ENCODE measurements at regions not wholly inside any gene's neighbourhood (a gene's known extent, or its start where the extent isn't known, plus 50 kb on each side); places are given as distances from the start of the nearest gene placed in this dataset.
A peak's percentile ranks its signal among the peaks of the same experiment; 100 is the strongest.
"Not testable (repeated sequence)": the region's sequence is repeated elsewhere in the genome, so short reads cannot be mapped to it uniquely, and the experiment has no call there.

GRCh38 chr6:141815039-141815438 is 317.7 kb upstream of the GJE1 start:
- H3K27ac ChIP-seq (ENCODE audit: low read depth, low read length); H3K4me3 ChIP-seq (ENCODE audit: low read depth, low read length); H3K36me3 ChIP-seq (ENCODE audit: control insufficient read depth, insufficient read depth, low read length); H3K9me3 ChIP-seq (ENCODE audit: control insufficient read depth, insufficient read depth, low read length); H3K4me1 ChIP-seq (ENCODE audit: control insufficient read depth, insufficient read depth, low read length); H3K27me3 ChIP-seq (ENCODE audit: control insufficient read depth, insufficient read depth, low read length); DNase-seq (ENCODE audit: low read depth in 4 of 6, low spot score in 6 of 6): not testable (repeated sequence)
- 96% methylated on average over 14 of the region's 16 CpGs for WGBS (ENCODE audit: insufficient coverage)

- H3K9me3 ChIP-seq (ENCODE audit: control insufficient read depth, insufficient read depth, low read length): no peaks in the 10 kb centered on the region
- 100% methylated on average over 2 of the region's 2 CpGs for WGBS (ENCODE audit: insufficient coverage)
- H3K4me1 ChIP-seq (ENCODE audit: control insufficient read depth, insufficient read depth, low read length): no peaks in the 10 kb centered on the region
- H3K4me3 ChIP-seq (ENCODE audit: low read depth, low read length): no peak overlapping the region
- DNase-seq (ENCODE audit: low read depth in 4 of 6, low spot score in 6 of 6): no peak
- no peaks in the 10 kb centered on the region for H3K36me3 ChIP-seq (ENCODE audit: control insufficient read depth, insufficient read depth, low read length)
- no peak overlapping the region for H3K27ac ChIP-seq (ENCODE audit: low read depth, low read length)
- no peaks in the 10 kb centered on the region for H3K27me3 ChIP-seq (ENCODE audit: control insufficient read depth, insufficient read depth, low read length)
These were observed 322.8 kb upstream of the GJE1 start for GRCh38 chr6:141809901-141810300.

GRCh38 chr6:141808662-141809061 is 324.1 kb upstream of the GJE1 start:
- WGBS (ENCODE audit: insufficient coverage): no CpG with 5 or more reads among the region's 1 CpG
- Histone ChIP-seq H3K27me3 (ENCODE audit: control insufficient read depth, insufficient read depth, low read length) (no peaks in the 10 kb centered on the region), H3K36me3 (ENCODE audit: control insufficient read depth, insufficient read depth, low read length) (no peaks in the 10 kb centered on the region), H3K4me3 (ENCODE audit: low read depth, low read length) (no peak overlapping the region), H3K27ac (ENCODE audit: low read depth, low read length) (no peak overlapping the region), H3K9me3 (ENCODE audit: control insufficient read depth, insufficient read depth, low read length) (no peaks in the 10 kb centered on the region), H3K4me1 (ENCODE audit: control insufficient read depth, insufficient read depth, low read length) (no peaks in the 10 kb centered on the region)
- no peak for DNase-seq (ENCODE audit: low read depth in 4 of 6, low spot score in 6 of 6)

DNA sequence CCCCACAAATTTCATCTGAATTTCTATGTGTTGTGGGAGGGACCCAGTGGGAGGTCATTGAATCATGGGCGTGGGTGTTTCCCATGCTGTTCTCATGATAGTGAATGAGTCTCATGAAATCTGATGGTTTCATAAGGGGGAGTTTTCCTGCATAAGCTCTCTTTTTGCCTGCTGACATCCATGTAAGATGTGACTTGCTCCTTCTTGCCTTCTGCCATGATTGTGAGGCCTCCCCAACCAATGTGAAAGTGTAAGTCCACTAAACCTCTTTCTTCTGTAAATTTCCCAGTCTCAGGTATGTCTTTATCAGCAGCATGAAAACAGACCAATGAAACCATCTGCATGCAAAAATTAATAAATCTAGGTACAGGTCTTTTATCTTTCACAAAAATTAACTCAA is 331.8 kb upstream of the GJE1 start:
- not testable (repeated sequence) for H3K4me3 ChIP-seq (ENCODE audit: low read depth, low read length); DNase-seq (ENCODE audit: low read depth in 4 of 6, low spot score in 6 of 6); H3K27ac ChIP-seq (ENCODE audit: low read depth, low read length); H3K9me3 ChIP-seq (ENCODE audit: control insufficient read depth, insufficient read depth, low read length); H3K27me3 ChIP-seq (ENCODE audit: control insufficient read depth, insufficient read depth, low read length); H3K4me1 ChIP-seq (ENCODE audit: control insufficient read depth, insufficient read depth, low read length); H3K36me3 ChIP-seq (ENCODE audit: control insufficient read depth, insufficient read depth, low read length)
- 100% methylated on average over 1 of the region's 1 CpG for WGBS (ENCODE audit: insufficient coverage)

- WGBS (ENCODE audit: insufficient coverage): no CpG with 5 or more reads among the region's 1 CpG
- no peak for DNase-seq (ENCODE audit: low read depth in 4 of 6, low spot score in 6 of 6)
- H3K9me3 ChIP-seq (ENCODE audit: control insufficient read depth, insufficient read depth, low read length): no peaks in the 10 kb centered on the region
- no peaks in the 10 kb centered on the region for H3K4me1 ChIP-seq (ENCODE audit: control insufficient read depth, insufficient read depth, low read length)
- H3K4me3 ChIP-seq (ENCODE audit: low read depth, low read length): no peak overlapping the region
- H3K36me3 ChIP-seq (ENCODE audit: control insufficient read depth, insufficient read depth, low read length): no peaks in the 10 kb centered on the region
- no peaks in the 10 kb centered on the region for H3K27me3 ChIP-seq (ENCODE audit: control insufficient read depth, insufficient read depth, low read length)
- no peak overlapping the region for H3K27ac ChIP-seq (ENCODE audit: low read depth, low read length)
These were observed 341.8 kb upstream of the GJE1 start for GRCh38 chr6:141790921-141791320.

DNA sequence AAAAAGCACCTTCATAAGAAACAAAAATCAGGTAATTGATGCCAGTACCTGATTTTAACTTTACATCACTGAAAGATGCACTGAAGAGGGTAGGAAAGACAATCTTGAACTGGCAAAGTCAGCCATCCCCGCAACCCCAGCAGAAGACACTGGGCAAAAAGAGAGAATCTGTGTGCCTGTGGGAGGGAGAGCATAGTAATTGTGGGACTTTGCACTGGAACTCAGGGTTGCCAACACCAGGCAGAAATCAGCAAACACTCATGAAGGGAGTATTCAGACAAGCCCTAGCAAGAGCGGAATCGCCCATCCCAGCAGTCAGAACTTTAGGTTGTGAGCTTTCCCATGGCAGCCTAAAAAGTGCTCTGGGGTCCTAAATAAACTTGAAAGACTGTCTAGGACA is 344.6 kb upstream of the GJE1 start:
- Histone ChIP-seq H3K27me3 (ENCODE audit: control insufficient read depth, insufficient read depth, low read length) (no peaks in the 10 kb centered on the region), H3K4me3 (ENCODE audit: low read depth, low read length) (no peak overlapping the region), H3K36me3 (ENCODE audit: control insufficient read depth, insufficient read depth, low read length) (no peaks in the 10 kb centered on the region), H3K4me1 (ENCODE audit: control insufficient read depth, insufficient read depth, low read length) (no peaks in the 10 kb centered on the region), H3K9me3 (ENCODE audit: control insufficient read depth, insufficient read depth, low read length) (no peaks in the 10 kb centered on the region), H3K27ac (ENCODE audit: low read depth, low read length) (no peak overlapping the region)
- WGBS (ENCODE audit: insufficient coverage): 97% methylated on average over 3 of the region's 3 CpGs
- DNase-seq (ENCODE audit: low read depth in 4 of 6, low spot score in 6 of 6): no peak

- no peaks in the 10 kb centered on the region for H3K36me3 ChIP-seq (ENCODE audit: control insufficient read depth, insufficient read depth, low read length)
- 92% methylated on average over 1 of the region's 2 CpGs for WGBS (ENCODE audit: insufficient coverage)
- no peak overlapping the region for H3K27ac ChIP-seq (ENCODE audit: low read depth, low read length)
- no peaks in the 10 kb centered on the region for H3K4me1 ChIP-seq (ENCODE audit: control insufficient read depth, insufficient read depth, low read length)
- no peak overlapping the region for H3K4me3 ChIP-seq (ENCODE audit: low read depth, low read length)
- DNase-seq (ENCODE audit: low read depth in 4 of 6, low spot score in 6 of 6): peak in 1 of 6 donors; percentile 8
- H3K27me3 ChIP-seq (ENCODE audit: control insufficient read depth, insufficient read depth, low read length): no peaks in the 10 kb centered on the region
- H3K9me3 ChIP-seq (ENCODE audit: control insufficient read depth, insufficient read depth, low read length): no peaks in the 10 kb centered on the region
These were observed 349.1 kb upstream of the GJE1 start for GRCh38 chr6:141783585-141783984.

DNA sequence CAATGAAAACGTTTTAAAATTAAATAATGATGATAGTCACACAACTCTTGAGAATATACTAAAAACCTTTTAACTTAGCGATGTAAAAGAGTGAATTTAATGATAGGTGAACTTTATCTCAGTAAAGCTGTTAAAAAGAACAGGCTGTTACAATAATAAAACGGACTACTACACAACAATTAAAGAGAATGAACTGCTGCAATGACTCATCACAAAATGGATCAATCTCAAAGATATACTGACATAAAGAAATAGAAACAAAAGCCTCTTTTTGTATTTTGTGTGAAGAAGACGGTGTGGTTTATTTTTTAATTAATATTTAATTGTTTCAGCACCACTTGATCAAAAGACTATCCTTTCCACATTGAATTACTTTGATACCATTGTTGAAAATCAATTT is 352.4 kb upstream of the GJE1 start:
- H3K27ac ChIP-seq (ENCODE audit: low read depth, low read length): no peak overlapping the region
- DNase-seq (ENCODE audit: low read depth in 4 of 6, low spot score in 6 of 6): no peak

DNA sequence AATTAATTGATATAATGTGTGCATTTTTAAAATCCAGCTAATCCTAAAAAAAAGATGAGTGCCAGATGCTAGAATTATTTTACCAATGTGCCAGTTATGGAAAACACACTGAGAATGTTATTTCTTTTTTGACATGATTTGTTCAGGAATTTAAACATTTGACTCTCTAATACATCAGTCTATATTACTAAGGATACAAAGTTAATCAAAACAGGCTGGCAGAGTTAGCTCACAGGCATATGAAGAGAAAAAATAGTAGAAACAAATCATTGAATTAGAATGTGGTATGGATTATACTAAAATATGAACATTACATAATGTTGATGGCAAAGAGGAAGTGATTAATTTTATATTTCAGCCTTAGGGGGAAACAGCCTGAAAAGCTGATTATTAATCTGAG is 368.3 kb upstream of the GJE1 start:
- no peak overlapping the region for H3K4me3 ChIP-seq (ENCODE audit: low read depth, low read length)
- no peaks in the 10 kb centered on the region for H3K4me1 ChIP-seq (ENCODE audit: control insufficient read depth, insufficient read depth, low read length)
- H3K36me3 ChIP-seq (ENCODE audit: control insufficient read depth, insufficient read depth, low read length): no peaks in the 10 kb centered on the region
- no peaks in the 10 kb centered on the region for H3K27me3 ChIP-seq (ENCODE audit: control insufficient read depth, insufficient read depth, low read length)
- no peak for DNase-seq (ENCODE audit: low read depth in 4 of 6, low spot score in 6 of 6)
- H3K9me3 ChIP-seq (ENCODE audit: control insufficient read depth, insufficient read depth, low read length): no peaks in the 10 kb centered on the region
- no peak overlapping the region for H3K27ac ChIP-seq (ENCODE audit: low read depth, low read length)

More for the DNA sequence above, 352.4 kb upstream of the GJE1 start:
- Histone ChIP-seq H3K36me3 (ENCODE audit: control insufficient read depth, insufficient read depth, low read length) (no peaks in the 10 kb centered on the region), H3K4me1 (ENCODE audit: control insufficient read depth, insufficient read depth, low read length) (no peaks in the 10 kb centered on the region), H3K27me3 (ENCODE audit: control insufficient read depth, insufficient read depth, low read length) (no peaks in the 10 kb centered on the region), H3K4me3 (ENCODE audit: low read depth, low read length) (no peak overlapping the region), H3K9me3 (ENCODE audit: control insufficient read depth, insufficient read depth, low read length) (no peaks in the 10 kb centered on the region)
- no CpG with 5 or more reads among the region's 4 CpGs for WGBS (ENCODE audit: insufficient coverage)

GRCh38 chr6:141758430-141758829 is 374.3 kb upstream of the GJE1 start:
- Histone ChIP-seq H3K36me3 (ENCODE audit: control insufficient read depth, insufficient read depth, low read length) (no peaks in the 10 kb centered on the region), H3K27me3 (ENCODE audit: control insufficient read depth, insufficient read depth, low read length) (no peaks in the 10 kb centered on the region), H3K9me3 (ENCODE audit: control insufficient read depth, insufficient read depth, low read length) (no peaks in the 10 kb centered on the region), H3K4me3 (ENCODE audit: low read depth, low read length) (no peak overlapping the region), H3K27ac (ENCODE audit: low read depth, low read length) (no peak overlapping the region), H3K4me1 (ENCODE audit: control insufficient read depth, insufficient read depth, low read length) (no peaks in the 10 kb centered on the region)
- no peak for DNase-seq (ENCODE audit: low read depth in 4 of 6, low spot score in 6 of 6)
- WGBS (ENCODE audit: insufficient coverage): no CpG with 5 or more reads among the region's 3 CpGs
